WTC11 (cell line): ENCODE measurements at regions not wholly inside any gene's neighbourhood (a gene's known extent, or its start where the extent isn't known, plus 50 kb on each side); places are given as distances from the start of the nearest gene placed in this dataset.

ENCODE experiments used
- CREM ChIP-seq: sonication (generic); formaldehyde crosslinking; IDR thresholded peaks from 2 replicates; pipeline ENCODE4 v1.8.1; 2022; ENCODE audit warnings: mild to moderate bottlenecking, missing genetic modification reagents, moderate library complexity
- CTCF ChIP-seq: fragments of 200-600 bp; IDR thresholded peaks from 2 replicates; pipeline ENCODE4 v1.8.0; 2022; ENCODE audit warnings: antibody characterized with exemption
- HMGXB4 ChIP-seq: sonication (generic); formaldehyde crosslinking; IDR thresholded peaks from 2 replicates; pipeline ENCODE4 v1.8.1; 2023; ENCODE audit warnings: mild to moderate bottlenecking, moderate library complexity, missing genetic modification reagents
- JUN ChIP-seq: sonication (generic); formaldehyde crosslinking; IDR thresholded peaks from 2 replicates; pipeline ENCODE4 v1.8.0; 2023; ENCODE audit warnings: mild to moderate bottlenecking, missing genetic modification reagents
- TEAD4 ChIP-seq: sonication (generic); formaldehyde crosslinking; IDR thresholded peaks from 2 replicates; pipeline ENCODE4 v1.8.0; 2022; ENCODE audit warnings: mild to moderate bottlenecking, missing genetic modification reagents
- TP53 ChIP-seq: sonication (generic); formaldehyde crosslinking; IDR thresholded peaks from 2 replicates; pipeline ENCODE4 v1.8.1; 2023; ENCODE audit warnings: mild to moderate bottlenecking, missing genetic modification reagents
- ZNF423 ChIP-seq: fragments of 250-450 bp; sonication (Bioruptor Pico); IDR thresholded peaks from 2 replicates; pipeline ENCODE4 v2.1.2; 2022; ENCODE audit warnings: mild to moderate bottlenecking, moderate library complexity

- no peak for TF ChIP-seq JUN (CRISPR knock-in tag)
- no peak for TF ChIP-seq ZNF423
- TF ChIP-seq CTCF: no peak
- TF ChIP-seq TEAD4 (CRISPR knock-in tag): no peak
- no peak for TF ChIP-seq HMGXB4 (CRISPR knock-in tag)
- no peak for TF ChIP-seq TP53 (CRISPR knock-in tag)
- no peak for TF ChIP-seq CREM
Observed at GRCh38 chr17:53543472-53543871, 279.3 kb upstream of the KIF2B start.
